GM19240 (cell line): ENCODE measurements at regions not wholly inside any gene's neighbourhood (a gene's known extent, or its start where the extent isn't known, plus 50 kb on each side); places are given as distances from the start of the nearest gene placed in this dataset.

Experiments used
- DNase-seq: peaks from one replicate; pipeline ENCODE4 v3.0.0; 2011; ENCODE audit warnings: low spot score; ENCODE audit not compliant: insufficient read length

- DNase-seq = no peak
These were observed 2250.4 kb downstream of the MRPL39 start for GRCh38 chr21:23356905-23357304.

- DNase-seq = no peak
These were observed 2291.1 kb downstream of the MRPL39 start for GRCh38 chr21:23316190-23316589.

- no peak for DNase-seq
These were observed 2298.5 kb downstream of the MRPL39 start for GRCh38 chr21:23308741-23309140.

- DNase-seq = no peak
These were observed 2300.2 kb downstream of the MRPL39 start for GRCh38 chr21:23307065-23307464.

- DNase-seq = no peak
These were observed 2294.1 kb downstream of the NCAM2 start for GRCh38 chr21:23292292-23292691.

GRCh38 chr21:23281917-23282316 is 2283.7 kb downstream of the NCAM2 start:
- DNase-seq = no peak

- DNase-seq = no peak
These were observed 2251.6 kb downstream of the NCAM2 start for GRCh38 chr21:23249760-23250159.

GRCh38 chr21:23247334-23247733 is 2249.1 kb downstream of the NCAM2 start:
- no peak for DNase-seq

- DNase-seq = no peak
These were observed 2247.0 kb downstream of the NCAM2 start for GRCh38 chr21:23245255-23245654.

- no peak for DNase-seq
These were observed 2225.7 kb downstream of the NCAM2 start for GRCh38 chr21:23223882-23224281.

- no peak for DNase-seq
These were observed 2220.5 kb downstream of the NCAM2 start for GRCh38 chr21:23218667-23219066.

GRCh38 chr21:23217597-23217996 is 2219.4 kb downstream of the NCAM2 start:
- no peak for DNase-seq

- no peak for DNase-seq
These were observed 2217.1 kb downstream of the NCAM2 start for GRCh38 chr21:23215261-23215660.
